ENCODE measurements at regions not wholly inside any gene's neighbourhood (a gene's known extent, or its start where the extent isn't known, plus 50 kb on each side); places are given as distances from the start of the nearest gene placed in this dataset.

GRCh38 chrX:1778817-1779216 is 164.0 kb downstream of the ASMT start (continued):
- TF ChIP-seq IRF9 (CRISPR knock-in tag; IDR thresholded peaks at IDR 0.05; ENCODE audit: borderline replicate concordance) (no peak), ZNF556 (CRISPR knock-in tag; IDR thresholded peaks at IDR 0.05; ENCODE audit: borderline replicate concordance) (no peak), NCOR1 (IDR thresholded peaks at IDR 0.05; ENCODE audit: borderline replicate concordance, low read length) (no peak), E2F2 (CRISPR knock-in tag; IDR thresholded peaks at IDR 0.05; ENCODE audit: borderline replicate concordance) (no peak), ZNF337 (CRISPR knock-in tag; IDR thresholded peaks at IDR 0.05; ENCODE audit: borderline replicate concordance, low read depth) (no peak)

GRCh38 chrX:1779626-1780025 is 164.8 kb downstream of the ASMT start:
- H3K27ac ChIP-seq (ENCODE audit: extremely low read length, insufficient read depth, low read length): no peak overlapping the region
- BruUV-seq (replicated peaks): no TSS peak
- H3K27me3 ChIP-seq (ENCODE audit: control insufficient read depth in 1 of 2, insufficient read depth in 2 of 2, low read length in 2 of 2): peaks cover 0 to 15% of the 10 kb centered on the region in 2 experiments; a peak in 2 of 5 replicates
- no peaks in the 10 kb centered on the region for H3K36me3 ChIP-seq (replicated peaks in 1 of 2; ENCODE audit: control insufficient read depth in 1 of 2, insufficient read depth in 2 of 2, low read length in 2 of 2)
- FAIRE-seq (no peak), DNase-seq (ENCODE audit: low spot score) (no peak), ATAC-seq (no peak)
- peaks cover 1% of the 10 kb centered on the region for H3K9me3 ChIP-seq (ENCODE audit: low read length)
- H3K4me2 ChIP-seq (ENCODE audit: low read depth, low read length): no peak overlapping the region
- no peak overlapping the region for H2AFZ ChIP-seq (ENCODE audit: low read length)
- in situ Hi-C loops (cut with HindIII; ENCODE audit: extremely low pct_ligation_motif_present, low pct_unique_long_range_greater_than_20kb): no loop called here
- H3K4me1 ChIP-seq (ENCODE audit: insufficient read depth, low read length): no peaks in the 10 kb centered on the region
- ChIA-PET CTCF (ENCODE audit: low intra/inter-chr PET ratio, low total read pairs) (no interaction called here), POLR2A (no interaction called here)
- H4K20me1 ChIP-seq (ENCODE audit: insufficient read depth, low read length): no peaks in the 10 kb centered on the region
- no peak overlapping the region for H3K9ac ChIP-seq (ENCODE audit: insufficient read depth, low read depth, low read length)
- no peak overlapping the region for H3K4me3 ChIP-seq (replicated peaks in 1 of 3; ENCODE audit: insufficient read depth in 1 of 3, low read depth in 2 of 3, low read length in 3 of 3)
- intact Hi-C loops (cut with micrococcal nuclease; ENCODE audit: unreplicated experiment): no loop called here
- H3K79me2 ChIP-seq (ENCODE audit: insufficient read depth, low read length): no peaks in the 10 kb centered on the region
- 22% methylated on average over 6 of the region's 6 CpGs for WGBS (ENCODE audit: low lambda C conversion rate)
- no peak for TF ChIP-seq ZZZ3 (CRISPR knock-in tag; IDR thresholded peaks at IDR 0.05; ENCODE audit: borderline replicate concordance)
- TF ChIP-seq REPIN1 (CRISPR knock-in tag; IDR thresholded peaks at IDR 0.05; ENCODE audit: borderline replicate concordance, low read depth): no peak
- TF ChIP-seq MEF2D (CRISPR knock-in tag; IDR thresholded peaks at IDR 0.05): no peak
- TF ChIP-seq SP140L (CRISPR knock-in tag; IDR thresholded peaks at IDR 0.05; ENCODE audit: borderline replicate concordance): no peak
- TF ChIP-seq NPAS2 (CRISPR knock-in tag; IDR thresholded peaks at IDR 0.05; ENCODE audit: borderline replicate concordance): no peak
- TF ChIP-seq ZNF432 (CRISPR knock-in tag; IDR thresholded peaks at IDR 0.05; ENCODE audit: borderline replicate concordance): no peak
- no peak for TF ChIP-seq ZNF792 (CRISPR knock-in tag; IDR thresholded peaks at IDR 0.05)
- no peak for TF ChIP-seq RBM39 (IDR thresholded peaks at IDR 0.05; ENCODE audit: low read depth, low read length, poor library complexity, severe bottlenecking)
- no peak for TF ChIP-seq ZNF232 (CRISPR knock-in tag; IDR thresholded peaks at IDR 0.05; ENCODE audit: borderline replicate concordance)
- no peak for TF ChIP-seq PRDM15 (CRISPR knock-in tag; IDR thresholded peaks at IDR 0.05)
- no peak for TF ChIP-seq ZNF773 (CRISPR knock-in tag; IDR thresholded peaks at IDR 0.05; ENCODE audit: borderline replicate concordance)
- TF ChIP-seq GTF3A (CRISPR knock-in tag; conservative IDR thresholded peaks at IDR 0.05): no peak
- TF ChIP-seq ZNF335 (CRISPR knock-in tag; IDR thresholded peaks at IDR 0.05): no peak
- no peak for TF ChIP-seq EP300 (IDR thresholded peaks at IDR 0.05; ENCODE audit: low read depth in 2 of 2, low read length in 2 of 2)
- TF ChIP-seq EP300 (CRISPR knock-in tag; IDR thresholded peaks at IDR 0.05; ENCODE audit: borderline replicate concordance): no peak

Measured in HepG2 (cell line).